Femur (tissue), 1 donor: ENCODE measurements at regions not wholly inside any gene's neighbourhood (a gene's known extent, or its start where the extent isn't known, plus 50 kb on each side); places are given as distances from the start of the nearest gene placed in this dataset.
"Not testable (repeated sequence)": the region's sequence is repeated elsewhere in the genome, so short reads cannot be mapped to it uniquely, and the experiment has no call there.

Experiments used
- DNase-seq: peaks from one replicate; pipeline ENCODE4 v3.0.0-alpha.2; 2017

GRCh38 chr20:55153001-55153645, 677.7 kb downstream of the DOK5 start:
- DNase-seq, result no peak

- no peak for DNase-seq
These were observed 675.8 kb downstream of the DOK5 start for GRCh38 chr20:55151171-55151570.

GRCh38 chr20:55143601-55144000, 668.2 kb downstream of the DOK5 start:
- no peak for DNase-seq

GRCh38 chr20:55142932-55143331, 667.5 kb downstream of the DOK5 start:
- no peak for DNase-seq

GRCh38 chr20:55140631-55141030, 665.2 kb downstream of the DOK5 start:
- DNase-seq, result peak; percentile 44

GRCh38 chr20:55139173-55139765, 663.9 kb downstream of the DOK5 start:
- DNase-seq, result no peak

GRCh38 chr20:55135923-55136322, 660.5 kb downstream of the DOK5 start:
- no peak for DNase-seq

- no peak for DNase-seq
These were observed 657.1 kb downstream of the DOK5 start for GRCh38 chr20:55132523-55132922.

GRCh38 chr20:55117577-55117976, 642.2 kb downstream of the DOK5 start:
- DNase-seq, result not testable (repeated sequence)

- DNase-seq, result no peak
These were observed 641.2 kb downstream of the DOK5 start for GRCh38 chr20:55116598-55116997.

- no peak for DNase-seq
These were observed 627.8 kb downstream of the DOK5 start for GRCh38 chr20:55103188-55103587.

GRCh38 chr20:55099251-55099650, 623.9 kb downstream of the DOK5 start:
- no peak for DNase-seq

- no peak for DNase-seq
These were observed 622.2 kb downstream of the DOK5 start for GRCh38 chr20:55097621-55098020.

GRCh38 chr20:55095745-55096400, 620.5 kb downstream of the DOK5 start:
- no peak for DNase-seq

- DNase-seq, result no peak
These were observed 619.0 kb downstream of the DOK5 start for GRCh38 chr20:55094353-55094861.

GRCh38 chr20:55090286-55090685, 614.9 kb downstream of the DOK5 start:
- no peak for DNase-seq

GRCh38 chr20:55086421-55086820, 611.0 kb downstream of the DOK5 start:
- no peak for DNase-seq

GRCh38 chr20:55079917-55080316, 604.5 kb downstream of the DOK5 start:
- DNase-seq, result no peak

GRCh38 chr20:55074266-55074840, 599.0 kb downstream of the DOK5 start:
- not testable (repeated sequence) for DNase-seq

- no peak for DNase-seq
These were observed 594.6 kb downstream of the DOK5 start for GRCh38 chr20:55070001-55070400.

- no peak for DNase-seq
These were observed 591.9 kb downstream of the DOK5 start for GRCh38 chr20:55067158-55067825.

GRCh38 chr20:55058938-55059337, 583.5 kb downstream of the DOK5 start:
- DNase-seq, result no peak

GRCh38 chr20:55057779-55058415, 582.5 kb downstream of the DOK5 start:
- DNase-seq, result no peak
